HG03066 (cell line): ENCODE measurements at regions not wholly inside any gene's neighbourhood (a gene's known extent, or its start where the extent isn't known, plus 50 kb on each side); places are given as distances from the start of the nearest gene placed in this dataset.
"Not testable (repeated sequence)": the region's sequence is repeated elsewhere in the genome, so short reads cannot be mapped to it uniquely, and the experiment has no call there.

Experiments
- ATAC-seq: cut with Tn5 transposase; IDR thresholded peaks from one replicate; pipeline ENCODE4 v1.9.1; 2021; ENCODE audit warnings: low read depth; ENCODE audit not compliant: unreplicated experiment

- no peak for ATAC-seq
Measured at GRCh38 chr7:10612950-10613349, 360.7 kb upstream of the PHF14 start.

GRCh38 chr7:10618953-10619352 lies 354.7 kb upstream of the PHF14 start:
- no peak for ATAC-seq

DNA sequence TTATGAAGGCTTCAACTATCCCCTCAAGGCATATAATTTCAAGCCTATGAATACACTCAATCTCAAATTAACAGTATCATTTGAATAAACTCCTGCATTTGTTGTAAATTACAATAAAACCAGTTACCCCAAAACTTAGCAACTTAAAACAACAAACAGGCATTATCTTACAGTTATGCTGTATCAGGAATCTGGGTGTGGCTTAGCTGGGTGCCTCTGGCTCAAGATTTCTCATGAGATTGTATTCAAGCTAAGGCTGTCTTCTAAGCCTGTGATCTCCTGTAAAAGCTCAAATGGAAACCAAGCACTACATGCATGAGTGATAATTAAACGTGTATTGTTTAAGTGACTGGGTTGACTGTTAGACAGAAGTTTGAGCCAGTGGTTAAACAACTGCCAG lies 341.0 kb upstream of the PHF14 start:
- ATAC-seq = no peak

DNA sequence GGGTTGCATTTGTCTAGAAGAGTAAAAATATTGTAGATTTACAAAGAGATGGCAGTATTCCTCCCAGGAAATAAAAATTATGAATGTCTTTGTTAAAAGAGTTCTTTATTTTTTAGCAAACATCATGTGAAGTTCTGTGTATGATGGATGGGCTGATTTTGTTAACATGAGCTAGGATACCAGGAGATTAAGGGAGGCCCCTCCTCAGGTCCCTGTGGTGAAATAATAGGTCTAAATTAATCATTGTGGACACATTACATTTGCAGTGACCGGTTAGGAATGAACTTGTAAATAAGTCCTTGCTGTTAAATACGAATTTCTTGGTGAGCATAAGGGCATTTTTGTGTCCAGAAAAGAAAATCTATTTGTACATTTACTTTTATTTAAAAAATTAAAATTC lies 339.4 kb upstream of the PHF14 start:
- no peak for ATAC-seq

DNA sequence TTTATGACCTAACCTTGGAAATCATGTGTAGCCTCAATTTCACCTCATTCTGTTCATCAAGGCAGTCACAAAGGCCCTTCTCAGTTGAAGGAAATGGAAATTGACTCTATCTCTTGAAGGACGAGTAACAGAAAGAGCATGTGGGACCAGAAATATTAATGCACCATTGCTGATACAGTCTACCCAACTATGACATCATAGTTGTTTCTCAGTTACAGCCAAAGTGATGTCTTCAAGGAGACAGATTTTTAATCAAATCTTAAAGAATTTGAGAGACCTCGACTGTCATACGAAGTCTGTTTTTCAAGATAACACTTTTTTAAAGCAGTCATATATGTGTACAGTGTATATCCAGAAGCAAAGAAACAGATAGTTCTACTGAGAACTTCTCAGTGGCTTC lies 335.7 kb upstream of the PHF14 start:
- no peak for ATAC-seq

DNA sequence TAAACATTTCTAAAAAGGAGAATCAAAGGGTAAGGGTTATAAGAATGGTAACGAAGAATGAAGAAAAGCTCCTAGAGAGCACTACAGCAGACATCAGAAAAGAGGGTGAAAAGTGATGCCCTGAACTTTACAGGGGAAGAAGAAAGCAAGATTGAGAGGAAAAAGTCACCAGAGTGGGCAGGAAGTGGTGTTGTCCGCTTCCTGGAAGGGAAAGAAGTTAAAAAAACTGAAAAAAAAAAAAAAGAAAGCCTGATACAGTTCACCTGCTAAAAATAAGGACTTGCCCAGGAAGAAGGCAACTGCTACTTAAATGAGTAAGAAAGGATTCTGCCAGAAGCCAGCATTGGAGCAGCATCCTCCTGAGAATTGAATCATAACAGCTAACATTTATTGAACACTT lies 330.1 kb upstream of the PHF14 start:
- no peak for ATAC-seq

DNA sequence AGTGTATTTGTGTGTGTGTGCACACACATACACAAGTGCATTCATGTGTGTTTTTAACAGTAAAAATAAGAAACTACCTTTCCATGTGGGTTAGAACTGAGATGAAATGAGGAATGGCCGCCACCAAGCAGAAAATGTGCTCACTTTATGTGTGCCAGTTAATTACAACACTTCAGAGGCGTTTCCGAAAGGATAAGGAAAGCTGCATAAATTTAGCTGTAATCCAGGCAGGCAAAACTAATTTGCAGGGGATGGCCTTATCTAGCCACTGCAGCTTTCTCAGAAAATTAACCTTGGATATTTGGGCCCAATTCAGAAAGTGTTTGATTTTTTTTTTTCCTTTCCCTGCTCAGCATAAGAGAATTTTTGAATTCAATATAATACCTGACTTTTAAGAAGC lies 328.8 kb upstream of the PHF14 start:
- no peak for ATAC-seq

DNA sequence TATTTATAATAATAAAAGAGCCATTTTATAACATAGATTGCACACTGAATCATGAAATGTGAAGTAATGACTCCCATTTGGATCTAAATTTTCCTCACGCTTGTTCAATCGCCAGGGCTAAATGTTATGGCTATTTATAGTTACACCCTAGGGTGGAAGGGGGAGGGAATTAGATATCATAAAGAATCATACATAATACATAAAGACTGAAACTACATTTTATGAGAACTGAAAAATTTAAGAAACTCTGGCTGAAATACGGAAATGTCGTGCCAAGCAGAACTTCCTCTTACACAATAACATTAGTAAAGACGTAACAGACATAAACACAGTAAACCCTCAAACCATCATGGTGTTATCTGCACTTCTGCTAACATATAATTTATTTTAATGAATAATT lies 327.5 kb upstream of the PHF14 start:
- no peak for ATAC-seq

GRCh38 chr7:10648289-10648688 lies 325.4 kb upstream of the PHF14 start:
- no peak for ATAC-seq

DNA sequence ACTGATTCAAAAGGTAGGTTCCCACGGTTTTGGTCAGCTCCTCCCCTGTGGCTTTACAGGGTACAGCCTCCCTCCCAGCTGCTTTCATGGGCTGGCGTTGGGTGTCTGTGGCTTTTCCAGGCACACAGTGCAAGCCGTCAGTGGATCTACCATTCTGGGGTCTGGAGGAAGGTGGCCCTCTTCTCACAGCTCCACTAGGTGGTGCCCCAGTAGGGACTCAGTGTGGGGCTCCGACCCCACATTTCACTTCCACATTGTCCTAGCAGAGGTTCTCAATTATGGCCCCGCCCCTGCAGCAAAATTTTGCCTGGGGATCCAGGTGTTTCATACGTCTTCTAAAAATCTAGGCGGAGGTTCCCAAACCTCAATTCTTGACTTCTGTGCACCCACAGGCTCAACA lies 324.6 kb upstream of the PHF14 start:
- not testable (repeated sequence) for ATAC-seq

GRCh38 chr7:10655031-10655430 lies 318.6 kb upstream of the PHF14 start:
- no peak for ATAC-seq

DNA sequence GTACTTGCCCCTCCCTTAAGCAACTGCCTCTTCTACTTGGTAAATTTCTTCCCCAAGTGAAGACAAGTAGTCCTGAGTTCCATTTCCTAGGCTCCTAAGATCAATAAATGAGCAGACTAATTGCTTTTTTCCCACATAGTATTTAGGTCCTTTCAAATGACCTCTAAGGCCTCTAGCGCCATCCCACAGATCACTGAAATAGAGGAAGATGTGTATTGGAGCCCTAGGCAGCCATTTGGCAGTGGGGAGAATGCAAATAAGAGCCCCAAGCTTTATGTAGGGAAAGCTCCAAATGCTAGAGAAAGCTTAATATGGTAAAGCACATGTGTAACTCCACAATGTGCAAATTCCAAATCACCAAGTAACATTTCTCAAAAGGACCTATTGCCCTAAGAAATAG lies 316.5 kb upstream of the PHF14 start:
- no peak for ATAC-seq

DNA sequence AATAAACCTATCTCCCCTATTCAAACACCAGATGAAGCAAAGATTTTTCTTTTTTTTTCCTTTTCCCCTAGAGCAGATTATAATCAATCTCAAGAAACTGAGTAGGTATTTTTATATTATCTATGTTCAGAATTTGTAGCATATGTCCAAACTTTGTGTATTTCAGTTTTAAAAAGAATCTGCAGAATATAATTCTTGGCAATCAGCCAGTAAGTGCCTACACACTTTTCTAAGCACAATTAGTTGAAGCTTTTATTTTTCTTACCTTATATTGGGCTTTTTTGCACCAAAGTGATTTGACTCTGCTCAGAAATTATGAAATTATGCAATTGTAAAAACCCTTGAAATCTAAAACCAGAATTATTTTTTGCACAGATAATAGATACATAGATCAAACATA lies 315.8 kb upstream of the PHF14 start:
- no peak for ATAC-seq

DNA sequence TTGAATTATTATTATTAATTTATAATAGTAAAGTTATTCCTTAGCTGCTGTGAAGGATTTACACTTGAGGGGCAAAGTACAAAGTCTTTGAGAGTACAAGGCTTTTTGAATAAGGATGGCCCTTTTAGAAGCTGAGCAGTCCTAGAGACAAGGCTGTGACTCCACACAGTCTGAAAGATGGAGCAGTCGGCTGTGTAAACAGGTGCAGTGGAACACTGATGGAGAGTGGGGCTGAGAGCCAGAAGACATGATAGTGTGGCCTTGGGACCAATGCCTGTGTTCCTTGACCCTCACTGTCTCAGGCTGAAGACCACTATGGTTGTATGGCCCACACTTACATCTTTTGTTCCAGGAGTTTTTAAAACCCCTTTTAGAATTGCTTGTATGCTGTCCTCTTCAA lies 311.2 kb upstream of the PHF14 start:
- ATAC-seq = no peak

DNA sequence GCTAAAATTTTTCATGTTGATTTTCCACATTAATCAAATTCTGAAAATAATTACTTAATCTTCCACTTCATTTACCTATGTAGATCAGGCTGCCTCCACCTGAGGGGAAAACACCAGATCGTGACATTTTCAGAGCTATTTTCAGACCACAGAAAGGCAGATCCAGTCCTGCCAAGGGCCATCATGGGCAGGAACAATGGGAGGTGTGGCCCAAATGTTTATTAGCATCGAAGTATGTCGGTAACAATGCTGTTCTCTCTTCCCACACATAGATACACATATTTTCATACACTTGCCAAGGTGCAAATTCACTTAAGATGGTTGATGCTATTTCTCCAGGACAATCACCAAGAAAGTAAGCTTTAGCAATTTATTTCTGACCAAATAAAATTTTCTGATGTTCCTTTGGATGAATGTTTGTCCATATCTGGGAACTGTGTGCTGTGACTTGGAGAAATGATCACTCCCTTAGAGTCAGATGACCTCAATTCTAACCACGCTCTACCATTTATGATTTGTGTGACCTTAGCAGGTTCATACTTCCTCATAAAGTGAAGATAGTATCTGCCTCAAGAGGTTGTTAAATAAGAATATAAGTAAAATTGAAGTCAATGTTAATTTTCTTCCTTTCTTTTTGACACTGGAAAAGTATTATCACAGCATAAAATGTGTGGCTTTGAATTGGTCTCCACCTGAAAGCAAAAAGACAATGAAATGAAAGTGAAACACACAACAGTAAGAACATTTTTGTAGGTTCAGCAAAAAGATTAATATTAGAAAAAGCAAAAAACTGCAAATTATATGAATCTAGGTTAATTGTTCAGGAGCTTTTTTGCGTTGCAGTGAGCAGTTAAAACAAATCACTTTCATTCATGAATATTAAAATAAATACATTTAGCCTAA lies 310.4 kb upstream of the PHF14 start:
- no peak for ATAC-seq

- ATAC-seq = no peak
Measured at GRCh38 chr7:10672186-10672585, 301.5 kb upstream of the PHF14 start.

GRCh38 chr7:10677211-10677610 lies 296.5 kb upstream of the PHF14 start:
- no peak for ATAC-seq

- ATAC-seq = no peak
Measured at GRCh38 chr7:10677668-10678232, 295.9 kb upstream of the PHF14 start.

DNA sequence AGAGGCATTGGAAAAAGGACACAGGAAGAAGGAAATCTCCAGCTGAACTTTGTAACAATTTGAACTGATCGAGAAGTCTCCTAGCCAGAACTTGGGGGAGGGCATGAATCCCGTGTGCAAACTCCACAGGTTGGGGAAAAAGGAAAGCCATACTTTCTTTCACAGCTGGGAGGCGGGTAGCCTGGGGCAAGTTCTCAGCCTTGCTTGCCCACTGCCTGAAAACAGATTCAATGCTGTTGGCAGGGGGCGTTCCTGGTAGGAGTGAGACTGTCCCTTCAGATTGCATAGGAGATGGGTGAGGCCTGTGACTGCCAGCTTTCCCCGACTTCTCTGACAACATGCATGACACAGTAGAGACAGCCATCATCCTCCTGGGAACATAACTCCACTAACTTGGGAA lies 289.1 kb upstream of the PHF14 start:
- ATAC-seq = no peak

DNA sequence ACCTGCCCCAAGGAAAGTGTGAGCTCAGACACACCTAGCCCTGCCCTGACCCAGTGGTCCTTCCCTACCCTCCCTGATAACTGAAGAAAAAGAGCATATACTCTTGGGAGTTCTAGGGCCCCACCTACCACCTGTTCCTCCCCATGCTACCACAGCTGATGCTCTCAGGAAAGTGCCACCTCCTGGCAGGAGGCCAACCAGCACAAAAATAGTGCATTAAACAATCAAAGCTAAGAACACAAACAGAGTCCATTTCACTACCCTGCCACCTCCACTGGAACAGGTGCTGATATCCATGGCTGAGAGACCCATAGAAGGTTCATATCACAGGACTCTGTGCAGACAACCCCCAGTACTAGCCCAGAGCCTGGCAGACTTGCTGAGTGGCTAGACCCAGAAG lies 288.6 kb upstream of the PHF14 start:
- no peak for ATAC-seq

- ATAC-seq = no peak
Measured at GRCh38 chr7:10688544-10688943, 285.1 kb upstream of the PHF14 start.

GRCh38 chr7:10696064-10696463 lies 277.6 kb upstream of the PHF14 start:
- no peak for ATAC-seq
